Choroid plexus epithelial cell (primary cell): ENCODE measurements at regions not wholly inside any gene's neighbourhood (a gene's known extent, or its start where the extent isn't known, plus 50 kb on each side); places are given as distances from the start of the nearest gene placed in this dataset.

Source experiments
- DNase-seq: peaks from one replicate; pipeline ENCODE4 v3.0.0-alpha.2; 2010; ENCODE audit warnings: low read depth
- H3K4me3 ChIP-seq: 2 replicates; pipeline ENCODE4 v1.5.1; 2011; ENCODE audit warnings: low read depth, mild to moderate bottlenecking, control low read depth, low read length, moderate library complexity
- CTCF ChIP-seq: conservative IDR thresholded peaks from 2 replicates; pipeline ENCODE4 v1.5.1; 2011; ENCODE audit warnings: low read depth, mild to moderate bottlenecking, control low read depth, inconsistent platforms, low read length, moderate library complexity

GRCh38 chr12:69074556-69075349 is 141.8 kb upstream of the CPM start:
- no peak for TF ChIP-seq CTCF
- no peak for DNase-seq
- no peak overlapping the region for H3K4me3 ChIP-seq

DNA sequence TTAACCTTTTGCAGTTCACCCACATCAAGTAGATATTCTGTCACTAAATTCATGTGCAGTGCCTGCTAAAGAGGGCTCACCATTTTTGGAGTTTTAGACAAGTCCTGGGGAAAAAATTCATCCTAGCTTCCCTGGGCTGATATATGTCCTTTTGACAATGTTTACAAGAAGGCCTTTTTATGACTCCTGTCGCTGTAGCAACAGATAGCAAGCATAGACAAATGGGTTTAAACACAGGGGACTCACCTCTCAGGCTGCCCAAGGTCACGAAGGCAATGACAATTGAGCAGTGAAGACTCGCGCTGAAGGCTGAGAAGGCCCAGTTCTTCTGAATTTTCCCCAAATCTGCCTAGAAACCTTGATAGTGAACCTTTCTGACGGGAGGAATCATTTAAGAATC is 150.7 kb upstream of the CPM start:
- no peak overlapping the region for H3K4me3 ChIP-seq
- no peak for DNase-seq
- TF ChIP-seq CTCF = no peak

DNA sequence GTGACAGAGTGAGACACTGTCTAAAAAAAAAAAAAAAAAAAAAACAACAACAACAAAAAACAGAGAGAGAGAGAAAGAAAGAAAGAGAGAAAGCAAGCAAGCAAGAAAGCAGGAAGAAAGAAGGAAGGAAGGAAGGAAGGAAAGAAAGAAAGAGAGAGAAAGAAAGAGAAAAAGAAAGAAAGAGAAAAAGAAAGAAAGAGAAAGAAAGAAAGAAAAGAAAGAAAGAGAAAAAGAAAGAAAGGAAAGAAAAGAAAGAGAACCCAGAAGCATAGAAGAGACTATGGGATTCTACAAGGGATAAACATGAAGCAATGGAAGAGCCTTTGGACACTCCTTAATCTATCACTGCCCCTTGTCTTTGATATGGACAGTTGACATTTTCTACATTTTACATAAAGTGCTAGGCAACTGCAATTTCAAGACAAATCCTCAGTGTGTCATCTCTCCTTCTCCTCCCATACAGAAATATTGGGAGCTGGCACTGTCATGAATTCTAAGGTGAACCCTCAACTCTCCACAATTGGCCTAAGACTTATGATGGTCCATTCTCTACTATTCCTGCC is 151.9 kb upstream of the CPM start:
- DNase-seq = no peak
- no peak overlapping the region for H3K4me3 ChIP-seq
- TF ChIP-seq CTCF = no peak

DNA sequence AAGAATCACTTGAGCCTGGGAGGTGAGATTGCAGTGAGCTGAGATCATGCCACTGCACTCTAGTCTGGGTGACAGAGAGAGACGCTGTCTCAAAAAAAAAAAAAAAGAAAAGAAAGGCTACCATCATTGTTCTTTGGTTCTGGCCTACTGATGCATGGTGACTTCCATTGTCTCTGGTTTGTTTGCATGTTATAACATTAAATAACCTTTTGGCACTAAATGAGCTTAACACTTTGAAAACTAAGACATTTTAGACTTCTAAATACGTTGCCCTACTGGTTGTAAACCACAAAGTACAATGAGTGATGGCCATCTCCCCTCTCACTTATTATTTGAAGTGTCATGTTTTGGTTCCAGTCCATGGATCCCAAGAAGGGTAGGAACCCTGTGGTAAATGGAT is 152.9 kb upstream of the CPM start:
- no peak overlapping the region for H3K4me3 ChIP-seq
- no peak for DNase-seq
- no peak for TF ChIP-seq CTCF

DNA sequence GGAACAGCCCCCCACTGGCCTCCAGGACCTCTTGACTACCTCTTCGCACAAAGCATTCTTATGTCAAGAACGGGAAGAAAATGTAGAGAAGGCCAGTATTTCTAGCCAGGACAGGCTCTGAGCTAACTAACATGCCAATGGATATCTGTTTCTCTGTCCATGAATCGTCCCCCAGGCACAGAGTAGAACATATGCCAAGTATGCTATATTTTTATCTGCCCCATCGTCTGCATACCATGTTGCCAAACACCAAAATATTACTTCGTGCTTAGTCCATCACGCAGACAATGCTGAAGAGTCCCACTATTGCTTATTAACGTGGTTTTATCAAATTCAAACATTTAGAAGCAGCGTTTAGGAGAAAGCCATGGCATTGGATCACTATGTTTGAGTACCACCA is 151.4 kb upstream of the CPSF6 start:
- no peak for TF ChIP-seq CTCF

DNA sequence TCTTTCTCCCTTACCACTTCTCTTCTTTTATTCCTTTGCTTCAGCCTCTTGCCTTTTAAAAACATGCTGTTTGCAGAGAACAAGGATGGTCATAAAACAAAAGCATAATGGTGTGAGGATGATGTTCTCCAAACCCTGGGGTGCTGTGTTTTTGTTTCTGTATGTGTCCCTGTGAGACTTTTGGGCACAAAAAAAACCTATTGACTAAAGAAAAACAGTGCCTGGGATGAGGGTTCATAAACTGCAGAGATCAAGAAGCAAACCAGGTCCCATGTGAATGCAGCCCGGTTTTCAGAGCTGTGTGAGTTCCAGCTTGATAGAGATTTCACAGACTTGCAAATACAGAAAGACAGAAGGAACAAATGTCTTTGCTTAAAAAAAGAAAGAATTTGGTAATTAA is 148.6 kb upstream of the CPSF6 start:
- no peak for DNase-seq
- no peak for TF ChIP-seq CTCF
- H3K4me3 ChIP-seq = no peak overlapping the region

More for the DNA sequence above, 151.4 kb upstream of the CPSF6 start:
- H3K4me3 ChIP-seq = no peak overlapping the region
- no peak for DNase-seq
